Endothelial cell of umbilical vein (primary cell): ENCODE measurements at regions not wholly inside any gene's neighbourhood (a gene's known extent, or its start where the extent isn't known, plus 50 kb on each side); places are given as distances from the start of the nearest gene placed in this dataset.

Experiments used
- BruUV-seq: library from RNA; stranded (reverse); fragments of 400-500 nt; replicated peaks from 2 replicates; lab custom pipeline; 2021; lab: Mats Ljungman, UMichigan
- CTCF ChIA-PET: fragments of 300-600, 350-600 bp; sonication (Branson Sonifier 250); formaldehyde crosslinking; loops from one replicate; lab custom pipeline; 2021; ENCODE audit warnings: antibody characterized with exemption, inconsistent platforms; lab: Charles Lee
- POLR2A ChIA-PET: fragments of 300-600, 350-600 bp; sonication (Branson Sonifier 250); formaldehyde crosslinking; loops from one replicate; lab custom pipeline; 2021; ENCODE audit warnings: antibody characterized with exemption, inconsistent platforms; lab: Charles Lee
- DNase-seq: peaks from one replicate; pipeline ENCODE4 v3.0.0-alpha.2; 2011; ENCODE audit warnings: low read depth, low spot score
- FAIRE-seq: peaks from 2 replicates; lab custom pipeline; 2011; peaks lifted over from hg19 to GRCh38; lab: Jason Lieb, UNC
- H2AFZ ChIP-seq: 2 replicates; pipeline ENCODE4 v1.6.0; 2012; ENCODE audit warnings: low read depth, low read length, control low read depth, inconsistent platforms
- H3K27ac ChIP-seq: 2 replicates; pipeline ENCODE4 v1.5.1; 2011; ENCODE audit warnings: low read depth, mild to moderate bottlenecking, control low read depth, low read length, moderate library complexity; ENCODE audit not compliant: insufficient read depth
- H3K27me3 ChIP-seq, 2 experiments: 2 replicates each; pipeline versions ENCODE4 v1.6.0 to v1.6.1; 2011; ENCODE audit warnings: low read length in 2 of 2, mixed read lengths in 1 of 2; ENCODE audit not compliant: control insufficient read depth in 2 of 2, insufficient read depth in 2 of 2
- H3K36me3 ChIP-seq, 2 experiments: 2 replicates in 1 of 2; 3 replicates in 1 of 2; pipeline ENCODE4 v1.5.1; 2011; ENCODE audit warnings: low read length in 2 of 2, mild to moderate bottlenecking in 1 of 2, moderate library complexity in 1 of 2; ENCODE audit not compliant: control insufficient read depth in 2 of 2, insufficient read depth in 2 of 2; ENCODE audit errors: extremely low read depth in 1 of 2
- H3K4me1 ChIP-seq: 3 replicates; pipeline ENCODE4 v1.5.1; 2011; ENCODE audit warnings: mild to moderate bottlenecking, low read length; ENCODE audit not compliant: control insufficient read depth, insufficient read depth; ENCODE audit errors: extremely low read depth
- H3K4me2 ChIP-seq: 2 replicates; pipeline ENCODE4 v1.6.1; 2011; ENCODE audit warnings: low read length, control low read depth, mixed read lengths; ENCODE audit not compliant: insufficient read depth
- H3K4me3 ChIP-seq, 3 experiments: fragments of 200-600 bp in 1 of 3; sonication (generic), shearing (Covaris generic) in 1 of 3; replicated peaks in 1 of 3; 2 replicates each; pipeline ENCODE4 v1.5.1; 2011 to 2016; ENCODE audit warnings: control low read depth in 3 of 3, low read length in 3 of 3, mild to moderate bottlenecking in 2 of 3, inconsistent platforms in 1 of 3, low read depth in 1 of 3, moderate library complexity in 1 of 3; ENCODE audit not compliant: insufficient read depth in 1 of 3
- H3K79me2 ChIP-seq: 2 replicates; pipeline ENCODE4 v1.6.0; 2012; ENCODE audit warnings: low read length, inconsistent platforms; ENCODE audit not compliant: control insufficient read depth, insufficient read depth
- H3K9ac ChIP-seq: replicated peaks from 2 replicates; pipeline ENCODE3; 2011; ENCODE audit warnings: low read length, control low read depth; ENCODE audit not compliant: insufficient read depth; ENCODE audit errors: extremely low read depth
- H3K9me1 ChIP-seq: replicated peaks from 3 replicates; pipeline ENCODE4 v1.6.0; 2011; ENCODE audit warnings: mild to moderate bottlenecking, low read length; ENCODE audit not compliant: control insufficient read depth, insufficient read depth; ENCODE audit errors: extremely low read depth
- H3K9me3 ChIP-seq: replicated peaks from 2 replicates; pipeline ENCODE4 v1.5.1; 2012; ENCODE audit warnings: low read length, inconsistent platforms; ENCODE audit not compliant: control insufficient read depth, insufficient read depth
- H4K20me1 ChIP-seq: replicated peaks from 2 replicates; pipeline ENCODE3; 2011; ENCODE audit warnings: mild to moderate bottlenecking, low read length; ENCODE audit not compliant: control insufficient read depth, insufficient read depth; ENCODE audit errors: extremely low read depth
- CTCF ChIP-seq, 2 donors: IDR thresholded peaks; 1 replicate in 1 of 2; 2 replicates in 1 of 2; pipeline ENCODE4 v1.5.1; 2011; ENCODE audit warnings: low read length in 2 of 2, mild to moderate bottlenecking in 2 of 2, moderate library complexity in 2 of 2, control low read depth in 1 of 2, inconsistent platforms in 1 of 2, low read depth in 1 of 2; ENCODE audit not compliant: insufficient read depth in 1 of 2; ENCODE audit errors: extremely low read depth in 1 of 2
- EZH2 ChIP-seq: IDR thresholded peaks from 2 replicates; pipeline ENCODE4 v1.6.1; 2012; ENCODE audit warnings: borderline replicate concordance, low read depth, mild to moderate bottlenecking, moderate library complexity, low read length, inconsistent platforms; ENCODE audit not compliant: severe bottlenecking
- FOS ChIP-seq: IDR thresholded peaks from 2 replicates; pipeline ENCODE4 v1.6.1; 2011; ENCODE audit warnings: mild to moderate bottlenecking, low read length, moderate library complexity, borderline replicate concordance; ENCODE audit not compliant: insufficient read depth
- GATA2 ChIP-seq: IDR thresholded peaks from 2 replicates; pipeline ENCODE4 v1.7.0; 2011; ENCODE audit warnings: low read depth, mild to moderate bottlenecking, moderate library complexity, mixed read lengths, low read length; ENCODE audit not compliant: insufficient read length, insufficient read depth
- JUN ChIP-seq: IDR thresholded peaks from 2 replicates; pipeline ENCODE4 v1.6.1; 2011; ENCODE audit warnings: borderline replicate concordance, low read depth; ENCODE audit not compliant: insufficient read length, insufficient read depth
- MYC ChIP-seq: IDR thresholded peaks from one replicate; pipeline ENCODE4 v1.6.1; 2011; ENCODE audit warnings: mild to moderate bottlenecking, low read depth, low read length
- POLR2A ChIP-seq: IDR thresholded peaks from 2 replicates; pipeline ENCODE4 v1.6.1; 2012; ENCODE audit warnings: low read depth, mild to moderate bottlenecking, control low read depth, low read length
- POLR2AphosphoS5 ChIP-seq: IDR thresholded peaks from 2 replicates; pipeline ENCODE4 v1.6.1; 2012; ENCODE audit warnings: low read depth, mild to moderate bottlenecking, control low read depth, low read length, moderate library complexity; ENCODE audit not compliant: insufficient read depth
- dilution Hi-C: fragments of 300-500 bp; cut with MboI; formaldehyde crosslinking; loops from one replicate; pipeline ENCODE4 v1.15.0; 2019; ENCODE audit warnings: low sequenced_read_pairs; ENCODE audit not compliant: extremely low pct_ligation_motif_present
- intact Hi-C: fragments of 100-400 bp; cut with micrococcal nuclease; formaldehyde crosslinking; loops from one replicate; pipeline ENCODE4 v1.10.0; 2022
- TF ChIP-seq, protein P1 (sequence below): IDR thresholded peaks from 2 replicates; pipeline ENCODE4 v1.6.1; 2011; ENCODE audit not compliant: insufficient read depth, insufficient read length

GRCh38 chr12:93185369-93185741 lies 192.4 kb upstream of the NUDT4 start:
- Histone ChIP-seq H3K9ac (no peak overlapping the region), H3K4me2 (no peak overlapping the region), H2AFZ (no peak overlapping the region), H3K9me1 (no peaks in the 10 kb centered on the region), H3K9me3 (no peaks in the 10 kb centered on the region), H3K27ac (no peak overlapping the region), H3K36me3 (no peaks in the 10 kb centered on the region), H3K79me2 (no peaks in the 10 kb centered on the region), H3K4me1 (no peaks in the 10 kb centered on the region), H4K20me1 (no peaks in the 10 kb centered on the region), H3K4me3 (no peak overlapping the region), H3K27me3 (no peaks in the 10 kb centered on the region)
- no peak for DNase-seq
- TF ChIP-seq, protein P1, sequence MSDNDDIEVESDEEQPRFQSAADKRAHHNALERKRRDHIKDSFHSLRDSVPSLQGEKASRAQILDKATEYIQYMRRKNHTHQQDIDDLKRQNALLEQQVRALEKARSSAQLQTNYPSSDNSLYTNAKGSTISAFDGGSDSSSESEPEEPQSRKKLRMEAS: no peak
- TF ChIP-seq EZH2: no peak
- TF ChIP-seq GATA2: no peak
- no peak for TF ChIP-seq POLR2A
- no peak for TF ChIP-seq MYC
- TF ChIP-seq JUN: no peak
- TF ChIP-seq FOS: no peak
- TF ChIP-seq POLR2AphosphoS5: no peak
- no peak for TF ChIP-seq CTCF (IDR thresholded peaks at IDR 0.05; ENCODE audit: extremely low read depth in 1 of 2, insufficient read depth in 1 of 2, low read depth in 1 of 2, low read length in 2 of 2)
- BruUV-seq: no TSS peak
- FAIRE-seq: no peak
- dilution Hi-C loops: no loop called here
- intact Hi-C loops: no loop called here
- ChIA-PET POLR2A (no interaction called here), CTCF (interaction anchor here (0.6 to 1.8 kb wide), 2 partner anchors 17 to 115 kb away, joined by 3 to 5 read pairs; no protein-coding TSS in a partner anchor)
